ENCODE measurements at regions not wholly inside any gene's neighbourhood (a gene's known extent, or its start where the extent isn't known, plus 50 kb on each side); places are given as distances from the start of the nearest gene placed in this dataset.

DNA sequence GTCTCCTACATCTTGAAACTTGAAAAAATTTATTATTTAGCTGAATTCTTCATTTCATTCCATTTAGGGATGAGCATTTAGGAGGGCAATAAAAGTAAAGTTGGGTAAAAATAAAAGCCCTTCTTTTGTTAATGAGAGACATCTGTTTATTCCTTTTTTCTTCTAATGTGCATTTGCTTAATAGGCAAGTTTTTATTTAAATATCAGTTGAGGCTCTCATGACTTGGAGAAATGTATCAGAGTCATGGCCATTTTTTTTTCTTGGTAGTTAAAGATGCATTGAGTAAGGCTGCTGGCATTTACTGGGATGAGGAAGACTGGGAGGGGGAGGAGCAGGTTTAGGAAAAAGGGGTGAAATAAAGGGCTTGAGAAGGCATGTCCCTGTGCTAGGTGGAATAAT is 609.9 kb upstream of the TMEM132C start:
- TF ChIP-seq, protein P1, sequence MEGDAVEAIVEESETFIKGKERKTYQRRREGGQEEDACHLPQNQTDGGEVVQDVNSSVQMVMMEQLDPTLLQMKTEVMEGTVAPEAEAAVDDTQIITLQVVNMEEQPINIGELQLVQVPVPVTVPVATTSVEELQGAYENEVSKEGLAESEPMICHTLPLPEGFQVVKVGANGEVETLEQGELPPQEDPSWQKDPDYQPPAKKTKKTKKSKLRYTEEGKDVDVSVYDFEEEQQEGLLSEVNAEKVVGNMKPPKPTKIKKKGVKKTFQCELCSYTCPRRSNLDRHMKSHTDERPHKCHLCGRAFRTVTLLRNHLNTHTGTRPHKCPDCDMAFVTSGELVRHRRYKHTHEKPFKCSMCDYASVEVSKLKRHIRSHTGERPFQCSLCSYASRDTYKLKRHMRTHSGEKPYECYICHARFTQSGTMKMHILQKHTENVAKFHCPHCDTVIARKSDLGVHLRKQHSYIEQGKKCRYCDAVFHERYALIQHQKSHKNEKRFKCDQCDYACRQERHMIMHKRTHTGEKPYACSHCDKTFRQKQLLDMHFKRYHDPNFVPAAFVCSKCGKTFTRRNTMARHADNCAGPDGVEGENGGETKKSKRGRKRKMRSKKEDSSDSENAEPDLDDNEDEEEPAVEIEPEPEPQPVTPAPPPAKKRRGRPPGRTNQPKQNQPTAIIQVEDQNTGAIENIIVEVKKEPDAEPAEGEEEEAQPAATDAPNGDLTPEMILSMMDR (IDR thresholded peaks at IDR 0.05; ENCODE audit: low read length), result no peak
- no peak for TF ChIP-seq EZH2 (IDR thresholded peaks at IDR 0.05; ENCODE audit: borderline replicate concordance, low read length)
